Neural progenitor cell (in vitro differentiated cells): ENCODE measurements at regions not wholly inside any gene's neighbourhood (a gene's known extent, or its start where the extent isn't known, plus 50 kb on each side); places are given as distances from the start of the nearest gene placed in this dataset.

Source experiments
- DNase-seq: peaks from one replicate; pipeline ENCODE4 v3.0.0-alpha.2; 2016; ENCODE audit warnings: low spot score
- H2AFZ ChIP-seq: fragments of 200-600 bp; sonication (generic); replicated peaks from 2 replicates; pipeline ENCODE4 v1.6.1; 2016; ENCODE audit warnings: antibody characterized with exemption
- H3F3A ChIP-seq: fragments of 200-600 bp; sonication (generic); 2 replicates; pipeline ENCODE4 v1.6.1; 2016; ENCODE audit warnings: antibody characterized with exemption, low read depth
- H3K27ac ChIP-seq: fragments of 200-600 bp; sonication (generic); 2 replicates; pipeline ENCODE4 v1.5.1; 2016; ENCODE audit warnings: mild to moderate bottlenecking
- H3K27me3 ChIP-seq: fragments of 200-600 bp; sonication (generic); 2 replicates; pipeline ENCODE4 v1.6.1; 2016; ENCODE audit warnings: mild to moderate bottlenecking, moderate library complexity
- H3K36me3 ChIP-seq: fragments of 200-600 bp; sonication (generic); 2 replicates; pipeline ENCODE4 v1.5.1; 2016
- H3K4me1 ChIP-seq: fragments of 200-600 bp; sonication (generic); 2 replicates; pipeline ENCODE4 v1.6.1; 2016; ENCODE audit warnings: mixed run types
- H3K4me2 ChIP-seq: fragments of 200-600 bp; sonication (generic); 2 replicates; pipeline ENCODE4 v1.6.1; 2016
- H3K4me3 ChIP-seq: fragments of 200-600 bp; sonication (generic); 2 replicates; pipeline ENCODE4 v1.5.1; 2016
- H3K79me2 ChIP-seq: fragments of 200-600 bp; sonication (generic); 2 replicates; pipeline ENCODE4 v1.6.1; 2016; ENCODE audit warnings: low read depth
- H3K9ac ChIP-seq: fragments of 200-600 bp; sonication (generic); 2 replicates; pipeline ENCODE4 v1.6.1; 2016
- H3K9me3 ChIP-seq: fragments of 200-600 bp; sonication (generic); 2 replicates; pipeline ENCODE4 v1.5.1; 2016; ENCODE audit warnings: low read depth
- H4K20me1 ChIP-seq: fragments of 200-600 bp; sonication (generic); 2 replicates; pipeline ENCODE4 v1.6.1; 2016; ENCODE audit warnings: low read depth
- H3K27ac Mint-ChIP-seq: 3 replicates; pipeline ENCODE4 v1.8.0; 2021; ENCODE audit warnings: mixed read lengths
- H3K27me3 Mint-ChIP-seq: 2 replicates; pipeline ENCODE4 v1.8.0; 2022; ENCODE audit warnings: low read depth, mild to moderate bottlenecking, inconsistent platforms, moderate library complexity, mixed read lengths; ENCODE audit not compliant: insufficient read depth
- H3K36me3 Mint-ChIP-seq: 3 replicates; pipeline ENCODE4 v1.8.0; 2021; ENCODE audit warnings: mixed read lengths
- H3K4me1 Mint-ChIP-seq: 3 replicates; pipeline ENCODE4 v1.8.0; 2021; ENCODE audit warnings: mixed read lengths
- H3K4me3 Mint-ChIP-seq: 3 replicates; pipeline ENCODE4 v1.8.0; 2021; ENCODE audit warnings: mild to moderate bottlenecking, moderate library complexity, mixed read lengths
- H3K9me3 Mint-ChIP-seq: 3 replicates; pipeline ENCODE4 v1.8.0; 2020; ENCODE audit warnings: mixed read lengths
- EZH2 ChIP-seq: fragments of 200-600 bp; sonication (generic); IDR thresholded peaks from 2 replicates; pipeline ENCODE4 v1.6.1; 2017; ENCODE audit warnings: antibody characterized with exemption, mild to moderate bottlenecking, moderate library complexity
- EZH2phosphoT487 ChIP-seq: fragments of 200-600 bp; sonication (generic); IDR thresholded peaks from 2 replicates; pipeline ENCODE4 v1.6.1; 2017; ENCODE audit warnings: antibody characterized with exemption
- TF ChIP-seq, protein P1 (sequence below): fragments of 200-600 bp; sonication (generic); IDR thresholded peaks from 2 replicates; pipeline ENCODE4 v1.5.1; 2017; ENCODE audit warnings: antibody characterized with exemption, mild to moderate bottlenecking

DNA sequence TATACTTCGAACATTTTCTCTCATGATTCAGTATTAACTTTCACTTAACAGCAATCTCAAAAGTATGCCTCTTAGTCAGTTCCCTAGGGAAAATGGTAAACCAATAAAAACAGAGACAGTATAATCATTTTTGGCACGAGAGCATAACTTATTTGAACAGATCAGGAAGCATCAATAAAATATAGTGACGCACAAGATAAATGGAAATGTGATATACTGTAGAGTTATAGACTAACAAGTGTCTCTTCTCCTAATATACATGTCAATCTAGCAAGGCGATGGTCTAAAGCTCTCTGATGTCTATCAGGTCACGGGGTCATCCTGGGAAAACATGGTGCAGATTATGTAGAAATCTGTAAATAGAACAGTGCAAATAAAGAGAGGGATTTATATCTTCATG is 131.6 kb downstream of the HGF start:
- Histone ChIP-seq H3K36me3 (no peaks in the 10 kb centered on the region), H3K27me3 (no peaks in the 10 kb centered on the region), H3K4me1 (no peaks in the 10 kb centered on the region), H3K9ac (no peak overlapping the region), H2AFZ (no peak overlapping the region), H3K79me2 (no peaks in the 10 kb centered on the region), H3K27ac (no peak overlapping the region), H3K9me3 (no peaks in the 10 kb centered on the region), H3K4me3 (no peak overlapping the region), H4K20me1 (no peaks in the 10 kb centered on the region), H3F3A (no peaks in the 10 kb centered on the region), H3K4me2 (no peak overlapping the region)
- TF ChIP-seq EZH2phosphoT487, result no peak
- TF ChIP-seq EZH2, result no peak
- TF ChIP-seq, protein P1, sequence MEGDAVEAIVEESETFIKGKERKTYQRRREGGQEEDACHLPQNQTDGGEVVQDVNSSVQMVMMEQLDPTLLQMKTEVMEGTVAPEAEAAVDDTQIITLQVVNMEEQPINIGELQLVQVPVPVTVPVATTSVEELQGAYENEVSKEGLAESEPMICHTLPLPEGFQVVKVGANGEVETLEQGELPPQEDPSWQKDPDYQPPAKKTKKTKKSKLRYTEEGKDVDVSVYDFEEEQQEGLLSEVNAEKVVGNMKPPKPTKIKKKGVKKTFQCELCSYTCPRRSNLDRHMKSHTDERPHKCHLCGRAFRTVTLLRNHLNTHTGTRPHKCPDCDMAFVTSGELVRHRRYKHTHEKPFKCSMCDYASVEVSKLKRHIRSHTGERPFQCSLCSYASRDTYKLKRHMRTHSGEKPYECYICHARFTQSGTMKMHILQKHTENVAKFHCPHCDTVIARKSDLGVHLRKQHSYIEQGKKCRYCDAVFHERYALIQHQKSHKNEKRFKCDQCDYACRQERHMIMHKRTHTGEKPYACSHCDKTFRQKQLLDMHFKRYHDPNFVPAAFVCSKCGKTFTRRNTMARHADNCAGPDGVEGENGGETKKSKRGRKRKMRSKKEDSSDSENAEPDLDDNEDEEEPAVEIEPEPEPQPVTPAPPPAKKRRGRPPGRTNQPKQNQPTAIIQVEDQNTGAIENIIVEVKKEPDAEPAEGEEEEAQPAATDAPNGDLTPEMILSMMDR, result no peak
- Mint-ChIP-seq H3K9me3 (peaks cover 3% of the 10 kb centered on the region), H3K27ac (no peak overlapping the region), H3K36me3 (no peaks in the 10 kb centered on the region), H3K4me3 (no peak overlapping the region), H3K4me1 (peaks cover 12% of the 10 kb centered on the region), H3K27me3 (no peaks in the 10 kb centered on the region)
- DNase-seq, result no peak

DNA sequence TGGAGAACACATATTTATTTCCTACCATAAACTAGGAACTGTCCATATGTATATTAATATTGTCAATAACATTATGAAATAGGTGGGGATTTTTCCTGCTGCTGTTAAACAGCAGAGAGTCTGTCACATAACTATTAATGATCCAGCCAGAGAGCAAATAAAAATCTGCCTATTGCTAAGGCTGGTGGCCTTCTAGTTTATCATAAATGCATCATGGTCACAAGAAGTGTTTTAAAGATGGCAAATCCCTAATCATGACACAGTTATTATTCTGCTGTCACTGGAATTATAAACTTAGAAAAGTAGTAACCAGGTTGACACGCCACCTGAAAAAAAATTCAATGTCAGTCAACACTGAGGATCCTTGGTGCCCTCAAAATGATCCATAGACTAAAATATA is 132.3 kb downstream of the HGF start:
- Histone ChIP-seq H3K36me3 (no peaks in the 10 kb centered on the region), H3K27me3 (no peaks in the 10 kb centered on the region), H3K79me2 (no peaks in the 10 kb centered on the region), H3K27ac (no peak overlapping the region), H4K20me1 (no peaks in the 10 kb centered on the region), H3K4me2 (no peak overlapping the region), H3K9ac (no peak overlapping the region), H3K4me3 (no peak overlapping the region), H3F3A (no peaks in the 10 kb centered on the region), H2AFZ (no peak overlapping the region), H3K9me3 (no peaks in the 10 kb centered on the region), H3K4me1 (no peaks in the 10 kb centered on the region)
- H3K9me3 Mint-ChIP-seq, result peaks cover 3% of the 10 kb centered on the region
- H3K36me3 Mint-ChIP-seq, result no peaks in the 10 kb centered on the region
- no peaks in the 10 kb centered on the region for H3K27me3 Mint-ChIP-seq
- TF ChIP-seq, protein P1, result no peak
- TF ChIP-seq EZH2 (no peak), EZH2phosphoT487 (no peak)
- DNase-seq, result no peak
- H3K27ac Mint-ChIP-seq, result no peak overlapping the region
- H3K4me3 Mint-ChIP-seq, result no peak overlapping the region
- peaks cover 12% of the 10 kb centered on the region for H3K4me1 Mint-ChIP-seq

DNA sequence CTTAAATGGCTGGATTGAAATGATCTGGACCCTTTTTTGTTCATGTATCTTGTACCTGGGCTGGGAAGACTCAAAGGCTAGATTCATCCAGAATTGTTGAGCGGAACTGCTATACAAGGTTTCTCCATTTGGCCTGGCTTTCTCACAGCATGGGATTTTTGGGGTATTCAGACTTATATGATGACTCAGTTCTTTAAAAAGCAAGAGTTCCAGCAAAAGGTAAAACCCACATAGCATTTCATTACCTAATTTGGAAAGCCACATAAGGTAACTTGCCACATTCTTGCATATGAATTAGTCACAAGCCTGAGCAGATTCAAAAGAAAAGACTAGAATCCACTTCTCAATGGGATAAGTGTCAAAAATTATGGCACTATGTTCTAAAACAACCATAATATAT is 137.4 kb downstream of the HGF start:
- no peaks in the 10 kb centered on the region for H3K36me3 Mint-ChIP-seq
- no peaks in the 10 kb centered on the region for H3K9me3 ChIP-seq
- H3K4me1 Mint-ChIP-seq, result no peaks in the 10 kb centered on the region
- no peak overlapping the region for H3K27ac ChIP-seq
- no peak overlapping the region for H3K4me2 ChIP-seq
- no peak overlapping the region for H3K9ac ChIP-seq
- H3F3A ChIP-seq, result no peaks in the 10 kb centered on the region
- no peaks in the 10 kb centered on the region for H3K4me1 ChIP-seq
- H3K27me3 Mint-ChIP-seq, result no peaks in the 10 kb centered on the region
- H3K27ac Mint-ChIP-seq, result no peak overlapping the region
- no peak overlapping the region for H2AFZ ChIP-seq
- no peaks in the 10 kb centered on the region for H4K20me1 ChIP-seq
- H3K36me3 ChIP-seq, result no peaks in the 10 kb centered on the region
- no peak overlapping the region for H3K4me3 ChIP-seq
- H3K4me3 Mint-ChIP-seq, result no peak overlapping the region
- H3K27me3 ChIP-seq, result no peaks in the 10 kb centered on the region
- no peaks in the 10 kb centered on the region for H3K9me3 Mint-ChIP-seq
- TF ChIP-seq, protein P1, result no peak
- no peak for TF ChIP-seq EZH2phosphoT487
- H3K79me2 ChIP-seq, result no peaks in the 10 kb centered on the region
- DNase-seq, result no peak

DNA sequence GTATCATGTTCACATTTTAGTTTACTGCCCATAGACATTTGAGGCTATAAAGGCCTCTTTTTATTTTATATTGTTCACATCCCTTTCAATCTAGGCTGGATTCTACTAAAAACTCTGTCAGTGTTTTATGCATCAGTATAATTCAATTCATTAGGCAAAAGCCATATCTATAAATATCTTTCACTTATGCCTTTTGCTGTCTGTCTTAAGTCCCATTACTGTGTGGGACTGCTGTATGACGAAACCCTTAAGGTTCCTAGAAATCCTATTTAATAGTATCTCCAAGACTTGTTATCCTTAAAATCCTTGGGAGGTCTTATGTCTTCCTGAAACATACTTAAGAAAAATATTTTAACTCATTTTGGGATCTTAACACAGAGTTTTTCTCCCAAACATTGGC is 139.2 kb downstream of the HGF start:
- no peaks in the 10 kb centered on the region for H3K27me3 ChIP-seq
- TF ChIP-seq, protein P1, result no peak
- TF ChIP-seq EZH2phosphoT487 (no peak), EZH2 (no peak)
- DNase-seq, result no peak
- H3K27ac Mint-ChIP-seq, result no peak overlapping the region
- H3K27me3 Mint-ChIP-seq, result no peaks in the 10 kb centered on the region
- no peaks in the 10 kb centered on the region for H3K36me3 ChIP-seq
- no peaks in the 10 kb centered on the region for H4K20me1 ChIP-seq
- no peaks in the 10 kb centered on the region for H3K36me3 Mint-ChIP-seq
- H3K27ac ChIP-seq, result no peak overlapping the region
- no peaks in the 10 kb centered on the region for H3K9me3 ChIP-seq
- no peaks in the 10 kb centered on the region for H3K9me3 Mint-ChIP-seq
- H3K4me3 Mint-ChIP-seq, result no peak overlapping the region
- H3K4me3 ChIP-seq, result no peak overlapping the region
- H2AFZ ChIP-seq, result no peak overlapping the region
- no peak overlapping the region for H3K4me2 ChIP-seq
- H3F3A ChIP-seq, result no peaks in the 10 kb centered on the region
- no peaks in the 10 kb centered on the region for H3K4me1 Mint-ChIP-seq
- no peak overlapping the region for H3K9ac ChIP-seq
- H3K4me1 ChIP-seq, result no peaks in the 10 kb centered on the region
- no peaks in the 10 kb centered on the region for H3K79me2 ChIP-seq
